HL-60 (cell line): ENCODE measurements at regions not wholly inside any gene's neighbourhood (a gene's known extent, or its start where the extent isn't known, plus 50 kb on each side); places are given as distances from the start of the nearest gene placed in this dataset.

Experiments
- GABPA ChIP-seq: IDR thresholded peaks from 2 replicates; pipeline ENCODE4 v1.6.1; 2012; ENCODE audit warnings: low read depth
- POLR2AphosphoS5 ChIP-seq: IDR thresholded peaks from 2 replicates; pipeline ENCODE4 v1.6.1; 2012; ENCODE audit warnings: low read depth
- TF ChIP-seq, protein P1 (sequence below): IDR thresholded peaks from one replicate; pipeline ENCODE4 v1.5.1; 2011; ENCODE audit warnings: low read length, control low read depth, inconsistent platforms; ENCODE audit not compliant: insufficient read depth
- TF ChIP-seq, protein P2 (sequence below): IDR thresholded peaks from 2 replicates; pipeline ENCODE4 v1.6.1; 2012; ENCODE audit warnings: low read depth; ENCODE audit not compliant: insufficient replicate concordance

DNA sequence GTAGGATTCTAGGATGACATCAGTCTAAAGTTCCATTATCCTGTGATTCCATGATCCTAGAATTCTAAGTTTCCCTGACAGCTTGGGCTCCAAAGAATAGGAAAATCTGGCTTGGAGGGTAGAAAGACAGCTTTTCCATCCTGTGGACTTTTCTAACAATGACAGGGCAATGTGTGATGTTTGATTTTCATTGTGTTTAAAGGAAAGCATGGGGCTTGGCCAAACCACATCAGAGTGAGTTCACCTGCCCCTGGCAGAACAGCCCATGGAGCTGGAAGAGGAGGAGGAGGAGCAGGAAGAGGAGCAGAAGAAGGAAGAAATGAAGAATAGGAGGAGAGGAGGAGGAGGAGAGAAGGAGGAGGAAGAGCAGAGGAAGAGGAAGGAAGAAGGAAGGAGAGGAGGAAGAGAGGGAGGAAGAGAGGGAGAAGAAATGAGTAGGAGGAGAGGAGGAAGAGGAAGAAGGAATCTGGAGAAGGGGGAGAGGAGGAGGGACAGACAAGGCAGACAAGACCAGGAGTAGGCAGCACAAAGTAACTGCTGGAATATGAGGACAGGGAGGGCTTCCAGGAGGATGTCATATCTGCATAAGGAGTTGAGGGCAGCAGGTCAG lies 53.1 kb upstream of the WNT11 start:
- TF ChIP-seq, protein P1, sequence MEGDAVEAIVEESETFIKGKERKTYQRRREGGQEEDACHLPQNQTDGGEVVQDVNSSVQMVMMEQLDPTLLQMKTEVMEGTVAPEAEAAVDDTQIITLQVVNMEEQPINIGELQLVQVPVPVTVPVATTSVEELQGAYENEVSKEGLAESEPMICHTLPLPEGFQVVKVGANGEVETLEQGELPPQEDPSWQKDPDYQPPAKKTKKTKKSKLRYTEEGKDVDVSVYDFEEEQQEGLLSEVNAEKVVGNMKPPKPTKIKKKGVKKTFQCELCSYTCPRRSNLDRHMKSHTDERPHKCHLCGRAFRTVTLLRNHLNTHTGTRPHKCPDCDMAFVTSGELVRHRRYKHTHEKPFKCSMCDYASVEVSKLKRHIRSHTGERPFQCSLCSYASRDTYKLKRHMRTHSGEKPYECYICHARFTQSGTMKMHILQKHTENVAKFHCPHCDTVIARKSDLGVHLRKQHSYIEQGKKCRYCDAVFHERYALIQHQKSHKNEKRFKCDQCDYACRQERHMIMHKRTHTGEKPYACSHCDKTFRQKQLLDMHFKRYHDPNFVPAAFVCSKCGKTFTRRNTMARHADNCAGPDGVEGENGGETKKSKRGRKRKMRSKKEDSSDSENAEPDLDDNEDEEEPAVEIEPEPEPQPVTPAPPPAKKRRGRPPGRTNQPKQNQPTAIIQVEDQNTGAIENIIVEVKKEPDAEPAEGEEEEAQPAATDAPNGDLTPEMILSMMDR: no peak
- TF ChIP-seq, protein P2, sequence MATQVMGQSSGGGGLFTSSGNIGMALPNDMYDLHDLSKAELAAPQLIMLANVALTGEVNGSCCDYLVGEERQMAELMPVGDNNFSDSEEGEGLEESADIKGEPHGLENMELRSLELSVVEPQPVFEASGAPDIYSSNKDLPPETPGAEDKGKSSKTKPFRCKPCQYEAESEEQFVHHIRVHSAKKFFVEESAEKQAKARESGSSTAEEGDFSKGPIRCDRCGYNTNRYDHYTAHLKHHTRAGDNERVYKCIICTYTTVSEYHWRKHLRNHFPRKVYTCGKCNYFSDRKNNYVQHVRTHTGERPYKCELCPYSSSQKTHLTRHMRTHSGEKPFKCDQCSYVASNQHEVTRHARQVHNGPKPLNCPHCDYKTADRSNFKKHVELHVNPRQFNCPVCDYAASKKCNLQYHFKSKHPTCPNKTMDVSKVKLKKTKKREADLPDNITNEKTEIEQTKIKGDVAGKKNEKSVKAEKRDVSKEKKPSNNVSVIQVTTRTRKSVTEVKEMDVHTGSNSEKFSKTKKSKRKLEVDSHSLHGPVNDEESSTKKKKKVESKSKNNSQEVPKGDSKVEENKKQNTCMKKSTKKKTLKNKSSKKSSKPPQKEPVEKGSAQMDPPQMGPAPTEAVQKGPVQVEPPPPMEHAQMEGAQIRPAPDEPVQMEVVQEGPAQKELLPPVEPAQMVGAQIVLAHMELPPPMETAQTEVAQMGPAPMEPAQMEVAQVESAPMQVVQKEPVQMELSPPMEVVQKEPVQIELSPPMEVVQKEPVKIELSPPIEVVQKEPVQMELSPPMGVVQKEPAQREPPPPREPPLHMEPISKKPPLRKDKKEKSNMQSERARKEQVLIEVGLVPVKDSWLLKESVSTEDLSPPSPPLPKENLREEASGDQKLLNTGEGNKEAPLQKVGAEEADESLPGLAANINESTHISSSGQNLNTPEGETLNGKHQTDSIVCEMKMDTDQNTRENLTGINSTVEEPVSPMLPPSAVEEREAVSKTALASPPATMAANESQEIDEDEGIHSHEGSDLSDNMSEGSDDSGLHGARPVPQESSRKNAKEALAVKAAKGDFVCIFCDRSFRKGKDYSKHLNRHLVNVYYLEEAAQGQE: no peak
- TF ChIP-seq POLR2AphosphoS5 (no peak), GABPA (no peak)
